Hindlimb muscle (tissue), 1 donor: ENCODE measurements at regions not wholly inside any gene's neighbourhood (a gene's known extent, or its start where the extent isn't known, plus 50 kb on each side); places are given as distances from the start of the nearest gene placed in this dataset.

Experiments used
- DNase-seq: peaks from one replicate; pipeline ENCODE4 v3.0.0-alpha.2; 2013

DNA sequence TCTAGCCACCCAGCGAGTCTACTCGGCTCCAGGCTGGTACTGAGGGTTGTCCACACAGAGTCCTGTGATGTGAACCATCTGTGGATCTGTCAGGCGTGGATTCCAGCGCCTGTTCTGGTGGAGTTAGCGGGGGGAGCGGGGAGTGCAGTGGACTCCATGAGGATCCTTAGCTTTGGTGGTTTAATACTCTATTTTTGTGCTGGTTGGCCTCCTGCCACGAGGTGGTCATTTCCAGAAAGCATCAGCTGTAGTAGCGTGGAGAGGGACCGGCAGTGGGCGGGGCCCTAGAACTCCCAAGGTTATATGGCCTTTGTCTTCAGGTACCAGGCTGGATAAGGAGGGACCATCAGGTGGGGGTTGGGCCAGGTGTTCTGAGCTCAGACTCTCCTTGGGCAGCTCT lies 446.5 kb downstream of the EDEM1 start:
- DNase-seq, result peak; percentile 2

DNA sequence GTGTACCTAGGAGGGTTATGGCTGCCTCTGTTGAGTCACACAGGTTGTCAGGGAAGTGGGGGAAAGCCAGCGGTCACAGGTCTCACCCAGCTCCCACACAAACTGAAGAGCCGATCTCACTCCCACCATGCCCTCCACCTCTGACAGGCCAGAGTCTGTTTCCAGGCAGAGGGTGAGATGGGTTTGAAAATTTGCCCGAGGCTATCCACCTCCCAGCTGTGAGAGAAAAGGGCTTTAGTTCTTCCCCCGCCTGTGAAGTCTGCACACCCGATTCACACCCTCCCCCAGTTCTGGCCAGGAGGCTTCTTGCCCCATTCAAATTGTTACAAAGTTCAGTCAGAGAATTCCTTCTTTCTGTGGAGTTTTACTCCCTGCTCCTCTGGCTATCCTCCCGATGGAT lies 446.9 kb downstream of the EDEM1 start:
- DNase-seq, result no peak

DNA sequence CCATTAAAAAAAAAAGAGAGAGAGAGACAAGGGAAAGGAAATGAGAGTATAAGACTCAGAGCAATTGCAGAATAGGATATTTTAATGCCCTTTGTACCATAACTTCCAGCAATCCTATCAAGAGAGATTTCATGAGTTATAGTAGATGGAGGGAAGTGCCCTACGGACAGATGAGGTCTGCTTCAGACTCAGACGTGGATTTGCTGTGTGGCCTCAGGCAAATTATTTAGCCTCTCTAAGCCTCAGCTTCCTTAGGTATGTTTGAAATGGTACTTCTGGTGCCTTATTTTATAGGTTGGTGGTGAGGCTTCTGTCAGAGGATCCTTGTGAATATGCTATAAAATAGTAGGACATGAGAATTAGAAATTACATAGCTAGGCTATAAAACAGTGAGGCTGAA lies 448.2 kb downstream of the EDEM1 start:
- DNase-seq, result no peak

DNA sequence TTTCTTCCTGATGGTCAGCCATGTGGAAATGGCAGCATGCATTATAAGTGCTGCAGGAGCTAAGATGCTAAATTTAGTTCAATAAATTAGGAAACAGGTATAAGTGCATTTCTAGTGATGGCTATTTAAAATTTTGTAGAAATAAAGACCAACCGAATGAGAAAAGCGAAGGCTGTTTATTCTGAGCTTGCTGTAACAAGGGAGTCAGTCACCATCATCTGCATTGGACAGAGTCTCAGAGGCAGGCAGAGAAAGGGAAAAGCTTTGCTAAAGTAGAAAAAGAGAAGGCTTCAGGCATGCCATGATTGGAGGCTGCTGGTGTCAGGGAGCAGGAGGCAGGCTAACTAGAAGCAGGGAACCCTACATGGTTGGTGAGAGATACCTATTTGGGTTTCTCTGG lies 451.0 kb downstream of the EDEM1 start:
- no peak for DNase-seq

DNA sequence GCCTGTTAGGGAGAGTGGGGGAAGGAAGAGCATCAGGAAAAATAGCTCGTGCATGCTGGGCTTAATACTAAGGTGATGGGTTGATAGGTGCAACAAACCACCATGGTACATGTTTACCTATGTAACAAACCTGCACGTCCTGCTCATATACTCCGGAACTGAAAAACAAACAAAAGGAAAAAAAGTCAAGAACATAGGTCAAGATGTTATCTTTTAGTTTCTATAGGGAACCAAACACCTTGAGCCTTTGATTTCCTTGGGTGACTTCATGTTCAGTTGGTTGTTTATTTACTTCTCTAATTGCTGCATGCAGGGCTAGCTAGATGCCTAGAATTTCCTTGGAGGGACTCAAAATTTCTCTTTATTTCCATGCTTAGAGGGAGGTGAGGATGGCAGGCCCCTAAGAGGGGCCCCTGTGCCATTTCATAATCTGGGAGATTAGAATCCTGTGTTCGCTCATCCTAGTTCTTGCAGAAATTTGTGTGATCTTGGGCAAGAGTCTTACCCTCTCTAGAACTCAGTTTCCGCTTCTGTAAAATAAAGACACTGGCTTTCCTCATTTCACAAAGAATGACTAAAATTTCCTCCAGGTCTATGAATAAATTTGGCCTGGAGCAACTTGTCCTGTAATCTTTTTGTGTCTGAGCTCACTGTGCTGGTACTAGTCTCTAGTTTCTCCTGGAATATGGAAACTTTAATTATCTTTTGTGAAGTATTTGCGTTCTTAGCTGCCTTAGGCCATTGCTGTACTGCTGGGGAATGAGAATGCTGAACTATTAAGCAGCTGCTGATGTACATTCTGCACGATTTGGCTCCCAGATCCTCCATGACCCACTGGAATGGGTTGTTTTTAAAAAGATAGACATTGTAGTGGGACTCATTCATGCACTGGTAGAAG lies 457.5 kb downstream of the EDEM1 start:
- no peak for DNase-seq

DNA sequence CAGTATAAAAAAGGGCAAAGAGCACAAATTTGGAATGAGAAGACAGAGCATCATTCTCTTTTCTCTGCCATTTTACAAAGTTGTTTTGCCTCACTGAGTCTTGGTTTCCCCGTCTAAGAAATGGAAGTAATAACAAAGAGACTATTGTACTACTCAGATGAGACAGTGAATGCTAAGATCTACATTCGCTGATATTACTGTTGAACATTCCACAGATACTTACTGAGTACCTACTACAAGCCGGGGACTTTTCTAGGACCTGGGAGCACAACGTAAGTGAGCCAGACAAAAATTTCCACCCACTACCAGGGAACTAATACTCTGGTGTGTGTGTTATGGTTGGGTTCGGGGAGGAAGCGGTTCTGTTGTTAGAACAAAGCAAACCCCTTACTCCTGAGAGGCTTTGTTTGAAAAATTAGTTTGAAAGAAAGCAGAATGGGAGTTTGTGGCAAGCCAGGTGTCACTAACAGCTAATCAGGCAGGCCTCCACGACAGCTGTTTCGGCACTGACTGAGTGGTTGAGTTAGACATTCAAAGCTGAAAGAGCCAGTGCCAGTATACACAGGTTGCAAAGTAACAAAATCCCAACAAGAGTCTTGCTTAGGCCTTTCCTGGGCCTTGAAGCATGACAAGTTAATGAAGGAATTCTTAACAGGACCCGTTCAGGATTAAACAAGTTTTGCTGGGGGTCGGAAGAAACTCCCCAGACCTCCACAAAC lies 458.3 kb downstream of the EDEM1 start:
- no peak for DNase-seq

DNA sequence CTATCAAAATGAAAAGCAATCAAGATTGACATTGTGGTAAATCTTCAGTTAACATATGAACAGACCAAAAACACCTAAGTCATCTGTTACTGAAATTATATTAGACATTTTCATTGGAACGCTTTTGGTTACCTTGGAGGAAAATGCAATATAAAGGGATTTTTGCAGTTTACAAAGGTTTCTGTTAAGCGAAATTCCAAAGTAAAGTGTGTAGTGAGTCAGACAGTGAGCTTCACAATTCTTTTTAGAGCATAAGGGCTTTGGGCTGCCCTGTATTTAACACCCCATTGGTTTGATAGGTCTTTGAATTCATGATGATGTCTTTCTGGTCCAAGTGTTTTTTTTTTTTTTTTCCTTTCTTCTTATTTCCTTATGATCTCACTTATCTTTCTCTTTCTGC lies 462.8 kb downstream of the EDEM1 start:
- no peak for DNase-seq

DNA sequence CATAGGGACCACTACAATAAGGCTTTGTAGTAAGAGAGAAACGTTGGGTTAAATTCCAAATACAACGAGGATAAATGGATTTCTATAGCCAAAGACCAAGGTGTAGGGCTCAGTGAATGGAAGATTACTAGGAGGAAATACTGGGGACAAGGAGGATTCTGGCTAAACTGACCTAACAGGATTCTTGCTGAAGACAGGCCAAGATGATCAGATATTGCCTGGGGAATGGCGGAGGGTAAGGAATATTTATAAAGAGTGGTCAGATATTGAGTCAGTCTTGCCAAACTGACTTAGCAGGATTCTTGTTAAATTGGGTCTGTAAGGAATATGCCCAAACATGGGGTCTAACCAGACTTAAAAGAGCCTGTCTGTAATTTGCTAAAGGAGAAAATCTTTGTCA lies 463.8 kb downstream of the EDEM1 start:
- no peak for DNase-seq

DNA sequence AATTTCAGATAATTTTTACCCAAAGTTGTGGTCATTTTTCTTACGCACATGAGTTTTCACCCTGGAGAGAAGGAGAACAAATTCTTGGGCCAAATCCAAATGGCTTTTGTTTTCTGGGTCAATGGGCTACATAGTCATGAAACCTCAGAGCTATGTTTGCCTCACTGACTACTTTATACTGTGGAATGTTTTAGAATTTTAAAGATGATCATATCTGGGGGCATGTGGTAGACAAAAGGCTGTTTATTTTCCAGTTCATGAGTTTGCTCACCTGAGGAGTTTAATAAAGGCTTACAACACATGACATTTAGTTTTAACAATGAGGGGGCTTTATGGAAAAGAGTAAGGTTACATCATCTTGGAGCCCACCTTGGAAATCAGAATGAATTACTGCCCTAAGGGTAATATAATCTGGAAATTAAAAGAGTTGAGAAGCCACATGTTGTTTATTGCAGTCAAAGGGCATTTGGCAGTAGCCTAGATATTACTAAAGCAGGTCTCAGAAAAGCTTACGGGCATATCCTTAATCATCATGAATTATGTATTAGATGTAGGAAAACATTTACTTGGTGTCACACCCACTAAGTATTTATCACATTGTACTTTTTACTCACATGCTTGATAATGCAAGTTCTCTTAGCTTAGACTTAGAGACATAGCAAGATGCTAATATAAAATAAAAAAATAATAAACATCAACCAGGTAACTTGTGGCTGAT lies 466.1 kb downstream of the EDEM1 start:
- no peak for DNase-seq

DNA sequence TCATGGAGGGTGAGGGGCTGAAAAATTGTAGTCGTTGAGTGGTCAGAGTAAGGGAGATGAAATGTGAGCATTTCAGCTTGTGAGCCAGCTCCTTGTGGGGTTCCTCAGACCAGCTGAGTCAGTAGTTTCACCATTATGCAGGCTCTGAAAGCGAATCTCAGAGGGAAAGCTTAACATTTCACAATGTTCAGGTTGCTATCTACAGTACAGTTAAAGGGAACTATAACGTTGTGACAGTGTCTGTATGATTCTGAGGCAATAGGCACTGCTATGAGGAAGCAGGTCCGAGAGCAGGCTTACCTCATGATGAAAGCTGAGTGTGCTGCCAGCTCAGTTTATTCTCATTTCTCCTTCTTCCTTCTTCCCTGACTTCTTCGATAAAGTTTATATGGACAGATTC lies 469.6 kb downstream of the EDEM1 start:
- no peak for DNase-seq

DNA sequence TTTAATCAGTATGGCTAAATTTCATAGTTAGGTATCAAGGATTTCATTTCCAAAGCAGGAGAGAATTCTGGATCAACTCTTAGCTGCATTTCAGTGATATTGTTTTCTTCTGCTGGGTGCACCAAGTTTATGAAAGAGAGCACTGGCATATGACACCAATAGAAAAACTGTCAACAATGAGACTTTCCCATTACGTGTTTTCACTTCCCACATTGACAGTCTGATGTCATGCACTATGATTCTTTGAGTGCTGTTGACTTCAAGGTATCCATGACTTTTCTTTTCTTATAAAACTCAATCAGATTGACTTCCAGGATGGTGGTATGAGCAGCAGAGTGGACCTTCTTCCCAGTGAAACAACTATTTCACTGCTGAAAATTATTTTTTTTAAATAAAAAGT lies 476.1 kb downstream of the EDEM1 start:
- no peak for DNase-seq

DNA sequence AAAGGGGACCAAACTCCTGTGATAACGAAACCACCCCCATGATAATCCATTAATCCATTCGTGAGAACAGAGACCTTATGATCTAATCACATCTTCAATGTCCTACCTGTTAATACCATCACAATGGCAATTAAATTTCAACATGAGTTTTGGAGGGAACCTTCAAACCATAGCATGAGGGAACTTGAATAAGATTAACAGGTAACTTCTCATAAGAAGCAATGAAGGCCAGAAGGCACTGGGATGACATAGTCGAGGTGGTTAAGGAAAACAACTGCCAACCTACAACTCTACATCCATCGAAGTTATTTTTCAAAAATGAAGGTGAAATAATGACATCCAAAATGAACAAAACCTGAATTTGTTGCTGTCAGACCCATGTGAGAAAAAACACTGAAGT lies 478.9 kb downstream of the EDEM1 start:
- DNase-seq, result no peak

DNA sequence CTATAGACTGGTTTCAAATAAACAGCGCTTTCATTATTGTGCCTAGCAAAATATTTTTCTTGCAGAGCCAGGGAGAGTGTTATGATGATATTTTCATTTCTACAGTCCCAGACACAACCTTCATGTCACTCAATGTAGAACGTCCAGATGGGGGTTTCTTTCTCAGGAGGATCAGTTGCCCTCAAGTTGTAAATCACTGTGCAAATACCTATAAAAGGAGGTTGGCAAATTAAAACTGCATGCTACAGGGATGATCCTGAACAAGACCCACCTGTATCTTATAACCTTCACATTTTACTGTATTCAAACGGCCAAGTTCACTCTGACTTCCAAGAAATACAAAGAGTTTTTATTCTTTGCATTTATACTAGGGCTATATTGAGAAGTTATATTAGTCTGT lies 486.0 kb downstream of the EDEM1 start:
- no peak for DNase-seq

DNA sequence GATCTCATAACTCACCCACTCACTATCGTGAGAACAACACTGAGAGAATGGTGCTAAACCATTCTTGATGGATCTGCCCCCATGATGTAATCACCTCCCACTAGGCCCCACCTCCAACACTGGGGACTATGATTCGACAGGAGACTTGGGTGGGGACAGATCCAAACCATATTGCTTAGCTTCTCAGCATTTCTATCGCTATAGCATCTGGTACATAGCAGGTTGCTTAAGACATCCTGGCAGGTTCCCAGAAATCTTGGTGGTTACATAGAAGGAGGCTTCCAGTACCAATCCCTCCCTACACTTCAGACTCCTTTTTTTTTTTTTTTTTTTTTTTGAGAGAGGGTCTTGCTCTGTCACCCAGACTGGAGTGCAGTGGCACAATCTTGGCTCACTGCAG lies 487.8 kb downstream of the EDEM1 start:
- no peak for DNase-seq

DNA sequence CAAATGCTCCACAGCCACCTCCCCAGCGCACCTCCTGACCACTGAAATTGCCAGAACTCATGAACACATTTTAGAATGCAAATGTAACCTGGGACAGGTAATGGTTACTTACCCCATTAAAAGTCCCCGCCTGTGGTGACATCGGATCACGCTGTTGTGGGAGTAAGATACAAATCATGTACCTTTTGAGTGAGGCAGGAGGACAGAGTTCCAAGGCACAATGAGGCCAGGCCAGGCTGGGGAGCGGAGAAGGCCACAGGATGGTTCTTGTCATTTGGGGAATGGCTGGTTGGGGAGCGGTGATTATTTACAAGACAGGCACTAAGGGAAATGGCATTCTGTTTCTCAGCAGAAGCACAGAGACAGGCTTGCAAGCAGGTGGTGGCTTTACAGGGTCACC lies 490.0 kb downstream of the EDEM1 start:
- DNase-seq, result no peak

DNA sequence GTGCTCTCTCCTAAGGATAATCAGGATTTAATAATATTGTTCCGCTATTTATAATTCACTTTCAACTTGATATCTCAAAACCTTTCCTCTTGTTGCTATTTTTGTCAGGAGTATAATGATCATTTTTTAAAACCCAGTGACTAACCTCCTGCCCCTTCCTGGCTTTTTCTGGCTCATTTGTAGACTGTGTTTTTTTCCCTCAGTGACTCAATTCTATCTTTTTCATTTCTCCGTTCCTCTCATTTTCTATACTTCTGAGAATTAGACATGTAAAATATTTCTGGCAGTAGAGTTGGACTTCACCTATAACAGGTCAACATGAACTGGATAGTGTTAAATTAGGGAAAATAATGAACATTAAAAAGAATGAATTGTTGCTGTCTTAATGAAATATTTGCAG lies 490.7 kb downstream of the EDEM1 start:
- no peak for DNase-seq

DNA sequence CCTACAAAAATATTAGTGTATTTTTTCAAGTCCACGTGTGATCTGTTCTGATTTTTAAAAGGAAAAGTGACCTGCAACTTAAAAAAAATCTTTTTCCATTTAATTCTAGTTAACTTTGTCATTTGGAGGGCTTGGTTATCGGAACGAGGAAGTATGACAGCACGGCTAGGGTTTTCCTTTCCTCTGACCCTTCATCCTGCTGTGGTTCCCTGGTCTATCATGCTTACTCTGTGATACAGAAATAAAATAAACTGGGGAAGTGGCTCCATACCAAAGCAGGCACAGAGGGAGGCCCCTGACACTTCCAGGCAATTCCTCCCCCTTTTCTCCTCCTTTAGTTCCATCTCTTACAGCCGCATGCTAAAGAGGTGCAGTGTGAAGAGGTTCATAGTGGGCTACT lies 491.3 kb downstream of the EDEM1 start:
- no peak for DNase-seq

DNA sequence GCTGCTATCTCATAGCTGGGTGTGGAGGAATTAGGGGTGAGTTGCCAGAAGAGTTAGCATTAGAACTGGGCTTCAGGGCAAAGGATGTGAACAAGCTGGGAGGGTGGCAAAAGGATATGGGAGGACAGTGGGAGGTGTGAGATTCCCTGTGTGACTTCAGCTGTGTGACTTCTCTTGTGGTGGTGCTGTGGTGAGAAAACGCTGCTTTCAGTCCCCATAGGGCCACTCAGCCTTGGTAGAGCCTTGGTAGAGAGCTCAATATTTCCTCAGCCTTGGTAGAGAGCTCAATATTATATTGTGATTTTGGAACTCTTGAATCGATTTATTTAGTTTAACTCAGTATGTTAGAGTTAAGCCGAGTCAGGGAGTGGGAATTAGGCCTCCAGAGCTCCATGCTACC lies 499.7 kb downstream of the EDEM1 start:
- no peak for DNase-seq

DNA sequence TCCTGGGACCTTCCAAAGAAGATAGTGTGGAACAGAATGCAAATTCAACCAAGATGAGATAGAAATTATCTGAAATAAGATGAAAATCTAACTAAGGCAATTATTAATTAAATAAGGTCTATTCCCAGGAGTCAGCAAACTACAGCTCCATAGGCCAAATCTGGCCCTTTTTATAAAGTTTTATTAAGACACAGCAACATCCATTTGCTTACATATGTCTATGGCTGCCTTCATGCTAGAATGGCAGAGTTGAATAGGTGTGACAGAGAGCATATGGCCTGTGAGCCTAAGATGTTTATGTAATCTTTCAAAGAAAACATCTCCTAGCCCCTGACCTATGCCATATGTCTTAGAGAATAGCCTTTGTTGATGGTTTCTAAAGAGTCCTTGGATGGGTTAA lies 503.0 kb downstream of the EDEM1 start:
- no peak for DNase-seq

DNA sequence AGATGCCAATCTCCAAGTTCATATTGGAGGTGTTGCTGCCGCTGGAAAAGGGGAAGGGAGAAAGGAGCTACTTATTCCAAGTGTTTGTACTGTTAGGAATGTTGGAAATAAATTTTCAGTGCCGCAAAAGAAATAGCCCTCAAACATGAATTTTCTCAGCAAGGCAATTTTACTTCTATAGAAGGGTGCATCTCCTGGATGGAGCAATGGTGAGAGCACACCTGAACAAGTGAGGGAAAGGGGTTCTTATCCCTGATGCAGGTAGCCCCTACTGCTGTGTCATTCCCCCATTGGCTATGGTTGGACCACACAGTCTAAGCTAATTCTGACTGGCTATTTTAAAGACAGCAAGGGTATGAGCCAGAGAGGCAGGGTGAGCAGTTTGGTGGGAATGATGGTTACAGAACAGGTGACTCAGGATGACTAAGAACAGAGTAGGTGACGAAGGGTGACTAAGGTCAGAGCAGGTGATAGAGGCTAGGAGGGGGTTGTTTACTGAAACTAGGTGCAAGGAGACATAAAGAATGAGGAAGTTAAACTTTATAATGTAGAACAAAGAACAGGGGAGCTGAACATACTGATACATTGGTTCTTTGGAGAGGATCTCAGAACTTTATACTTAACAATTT lies 503.5 kb downstream of the EDEM1 start:
- no peak for DNase-seq

DNA sequence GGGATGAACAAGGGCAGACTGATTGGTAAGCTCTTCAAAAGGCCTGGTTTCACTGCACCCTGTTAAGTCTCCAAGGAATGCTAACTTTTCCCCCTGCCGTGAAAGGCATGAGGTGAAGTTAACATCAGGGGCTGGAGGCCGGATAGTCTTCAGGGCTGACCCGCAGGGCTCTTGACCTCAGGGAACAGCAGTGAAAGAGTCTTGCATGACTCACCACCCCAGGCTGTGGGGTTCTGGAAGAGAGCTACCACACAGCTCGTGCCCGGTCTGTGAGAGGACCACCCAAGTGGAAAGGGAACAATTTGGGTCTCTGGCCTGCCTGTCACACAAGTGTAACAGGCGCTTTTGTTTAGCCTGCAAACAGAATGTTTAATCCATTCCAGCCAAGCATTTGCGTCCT lies 504.9 kb downstream of the EDEM1 start:
- DNase-seq, result no peak

DNA sequence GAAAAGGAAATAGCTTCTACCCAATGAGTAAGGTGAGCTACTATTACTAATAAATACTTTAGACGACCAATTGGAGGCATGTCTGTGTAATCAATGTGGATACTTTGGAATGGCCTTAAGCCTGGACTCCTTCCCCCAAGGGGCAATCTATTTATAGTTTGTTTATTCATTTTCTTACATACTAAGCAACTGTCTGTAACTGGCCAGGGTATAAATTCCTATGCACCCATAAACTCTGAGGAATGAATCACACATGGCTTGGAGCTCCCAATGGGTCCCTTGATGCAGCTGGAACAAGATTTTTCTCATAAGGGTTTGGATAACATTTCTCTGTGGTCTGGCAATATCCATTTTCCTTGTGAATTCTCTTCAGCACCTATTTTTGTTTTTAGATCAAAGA lies 506.8 kb downstream of the EDEM1 start:
- DNase-seq, result no peak

DNA sequence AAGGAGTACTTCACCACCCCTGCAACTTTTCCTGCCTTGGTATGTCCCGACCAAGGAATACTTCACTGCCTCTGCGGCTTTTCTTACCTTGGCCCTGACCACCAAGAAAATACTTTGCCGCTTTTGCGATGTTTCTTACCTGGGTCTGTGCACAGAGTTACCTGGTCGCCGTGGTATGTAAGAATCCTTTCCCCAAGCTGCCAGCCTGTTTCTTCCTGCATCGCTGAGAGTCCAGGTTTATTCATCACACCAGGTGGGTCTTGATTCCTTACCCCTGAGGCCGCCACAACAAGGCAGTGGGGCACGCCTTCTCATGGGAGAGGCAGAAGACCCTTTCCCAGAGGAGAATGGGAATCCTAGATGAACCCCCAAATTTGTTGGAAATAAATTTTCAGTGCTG lies 511.3 kb downstream of the EDEM1 start:
- DNase-seq, result no peak
